ENCODE measurements at regions not wholly inside any gene's neighbourhood (a gene's known extent, or its start where the extent isn't known, plus 50 kb on each side); places are given as distances from the start of the nearest gene placed in this dataset.

DNA sequence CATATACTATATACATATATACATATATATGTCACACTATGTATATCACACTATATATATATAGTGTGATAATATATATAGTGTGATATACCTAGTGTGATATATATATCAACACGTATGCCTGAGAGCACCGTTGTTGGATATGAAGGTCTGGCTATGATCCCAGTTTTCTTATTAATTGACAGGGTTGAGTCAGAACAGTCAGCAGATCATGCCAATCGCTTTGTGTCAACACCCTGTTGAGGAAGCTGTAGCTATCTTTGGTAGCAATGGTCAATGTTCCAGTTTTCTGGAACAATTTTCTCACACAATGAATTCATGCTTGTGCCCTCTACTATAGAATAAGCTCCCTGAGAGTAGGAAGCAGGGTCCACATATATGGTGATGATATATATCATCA, 496.0 kb upstream of the AGA start:
- H3K4me3 ChIP-seq (ENCODE audit: low read depth, low read length) = no peak overlapping the region
- no peaks in the 10 kb centered on the region for H3K27me3 ChIP-seq
- TF ChIP-seq, protein P1, sequence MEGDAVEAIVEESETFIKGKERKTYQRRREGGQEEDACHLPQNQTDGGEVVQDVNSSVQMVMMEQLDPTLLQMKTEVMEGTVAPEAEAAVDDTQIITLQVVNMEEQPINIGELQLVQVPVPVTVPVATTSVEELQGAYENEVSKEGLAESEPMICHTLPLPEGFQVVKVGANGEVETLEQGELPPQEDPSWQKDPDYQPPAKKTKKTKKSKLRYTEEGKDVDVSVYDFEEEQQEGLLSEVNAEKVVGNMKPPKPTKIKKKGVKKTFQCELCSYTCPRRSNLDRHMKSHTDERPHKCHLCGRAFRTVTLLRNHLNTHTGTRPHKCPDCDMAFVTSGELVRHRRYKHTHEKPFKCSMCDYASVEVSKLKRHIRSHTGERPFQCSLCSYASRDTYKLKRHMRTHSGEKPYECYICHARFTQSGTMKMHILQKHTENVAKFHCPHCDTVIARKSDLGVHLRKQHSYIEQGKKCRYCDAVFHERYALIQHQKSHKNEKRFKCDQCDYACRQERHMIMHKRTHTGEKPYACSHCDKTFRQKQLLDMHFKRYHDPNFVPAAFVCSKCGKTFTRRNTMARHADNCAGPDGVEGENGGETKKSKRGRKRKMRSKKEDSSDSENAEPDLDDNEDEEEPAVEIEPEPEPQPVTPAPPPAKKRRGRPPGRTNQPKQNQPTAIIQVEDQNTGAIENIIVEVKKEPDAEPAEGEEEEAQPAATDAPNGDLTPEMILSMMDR (IDR thresholded peaks at IDR 0.05; ENCODE audit: low read depth, low read length) = no peak
- no peaks in the 10 kb centered on the region for H3K4me1 ChIP-seq
- no peaks in the 10 kb centered on the region for H3K36me3 ChIP-seq
- no peaks in the 10 kb centered on the region for H3K9me3 ChIP-seq
- DNase-seq = peak; percentile 8

DNA sequence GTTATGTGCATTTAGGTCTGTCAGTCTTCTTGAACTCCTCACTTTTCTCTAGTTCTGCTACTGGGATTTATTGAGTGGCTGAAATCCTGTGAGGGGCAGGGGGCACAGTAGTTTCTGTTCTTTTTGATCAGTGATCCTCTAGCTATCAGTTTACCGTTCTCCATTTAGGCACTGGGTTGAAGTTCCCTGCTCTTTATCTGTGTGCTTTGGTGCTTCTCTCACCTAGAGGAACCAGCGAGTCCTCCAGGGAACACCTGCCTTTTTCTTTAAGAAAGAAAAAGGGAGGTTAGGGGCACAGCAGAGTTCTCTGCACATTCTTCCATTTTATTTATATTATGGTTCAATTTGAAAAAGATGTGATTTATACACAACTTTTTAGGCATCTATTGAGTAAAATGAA, 503.0 kb upstream of the AGA start:
- Histone ChIP-seq H3K27me3 (no peaks in the 10 kb centered on the region), H3K36me3 (no peaks in the 10 kb centered on the region), H3K4me3 (ENCODE audit: low read depth, low read length) (no peak overlapping the region), H3K4me1 (no peaks in the 10 kb centered on the region), H3K9me3 (no peaks in the 10 kb centered on the region)
- TF ChIP-seq, protein P1 (IDR thresholded peaks at IDR 0.05; ENCODE audit: low read depth, low read length) = no peak
- DNase-seq = no peak

DNA sequence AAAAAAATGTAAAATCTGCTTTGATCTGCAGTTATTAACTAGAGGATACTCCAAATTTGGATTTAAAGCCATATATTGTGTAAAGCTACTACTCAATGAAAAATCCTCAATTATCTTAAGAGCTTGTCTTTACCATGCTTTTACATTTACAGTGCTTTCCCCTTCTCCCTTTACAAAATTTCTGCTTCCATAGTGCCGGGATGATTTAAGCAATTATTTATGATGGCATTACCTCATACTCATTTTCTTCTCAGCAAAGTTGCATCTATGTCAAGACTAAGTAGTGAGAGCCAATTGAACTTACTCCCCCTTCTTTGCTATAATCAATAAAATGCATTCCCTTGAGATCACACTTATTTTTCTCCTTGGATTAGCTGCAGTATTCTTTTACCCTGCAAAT, 505.4 kb upstream of the AGA start:
- H3K4me1 ChIP-seq = no peaks in the 10 kb centered on the region
- H3K4me3 ChIP-seq (ENCODE audit: low read depth, low read length) = no peak overlapping the region
- H3K9me3 ChIP-seq = no peaks in the 10 kb centered on the region
- H3K36me3 ChIP-seq = no peaks in the 10 kb centered on the region
- H3K27me3 ChIP-seq = no peaks in the 10 kb centered on the region
- TF ChIP-seq, protein P1 (IDR thresholded peaks at IDR 0.05; ENCODE audit: low read depth, low read length) = no peak
- DNase-seq = no peak

DNA sequence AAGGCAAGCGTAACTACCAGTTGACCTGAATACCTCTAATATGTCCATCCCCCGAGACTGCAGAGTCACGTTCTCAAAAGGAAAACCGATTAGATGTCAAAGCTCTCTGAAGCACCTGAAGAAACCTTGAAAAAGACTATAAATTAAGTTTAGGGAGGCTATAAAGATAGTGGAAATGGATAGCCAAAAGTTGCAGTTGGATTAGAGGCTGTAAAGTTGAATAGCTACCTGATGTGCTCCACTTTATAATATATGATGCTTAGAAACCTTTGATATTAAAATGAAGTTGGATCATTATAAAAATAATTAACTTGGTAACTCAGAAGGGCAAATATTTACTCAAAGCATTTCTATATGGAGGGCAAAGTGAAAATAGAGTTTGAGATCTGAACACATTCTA, 506.6 kb upstream of the AGA start:
- Histone ChIP-seq H3K36me3 (no peaks in the 10 kb centered on the region), H3K4me3 (ENCODE audit: low read depth, low read length) (no peak overlapping the region), H3K27me3 (no peaks in the 10 kb centered on the region), H3K4me1 (no peaks in the 10 kb centered on the region), H3K9me3 (no peaks in the 10 kb centered on the region)
- no peak for DNase-seq
- TF ChIP-seq, protein P1 (IDR thresholded peaks at IDR 0.05; ENCODE audit: low read depth, low read length) = no peak

DNA sequence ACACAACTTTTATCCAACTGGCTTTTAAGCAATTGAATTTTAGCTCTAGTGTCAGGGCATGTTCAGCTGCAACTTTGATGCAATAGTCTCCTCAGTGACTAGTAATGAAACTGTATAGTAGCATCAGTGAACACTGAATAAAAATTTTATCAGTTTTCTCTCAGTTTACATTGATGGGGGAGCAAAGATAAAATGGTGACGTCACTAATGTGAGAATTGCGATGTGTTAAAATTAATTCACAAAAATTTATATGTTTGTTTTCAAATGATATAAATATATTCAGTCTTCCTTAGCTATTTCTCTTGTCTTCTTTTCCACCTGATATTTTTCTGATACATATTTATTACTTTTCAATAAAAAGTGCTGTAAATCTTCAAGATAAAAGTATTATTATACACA, 508.8 kb upstream of the AGA start:
- TF ChIP-seq, protein P1 (IDR thresholded peaks at IDR 0.05; ENCODE audit: low read depth, low read length) = no peak
- DNase-seq = no peak
- no peaks in the 10 kb centered on the region for H3K9me3 ChIP-seq
- no peaks in the 10 kb centered on the region for H3K4me1 ChIP-seq
- no peaks in the 10 kb centered on the region for H3K27me3 ChIP-seq
- no peak overlapping the region for H3K4me3 ChIP-seq (ENCODE audit: low read depth, low read length)
- no peaks in the 10 kb centered on the region for H3K36me3 ChIP-seq

DNA sequence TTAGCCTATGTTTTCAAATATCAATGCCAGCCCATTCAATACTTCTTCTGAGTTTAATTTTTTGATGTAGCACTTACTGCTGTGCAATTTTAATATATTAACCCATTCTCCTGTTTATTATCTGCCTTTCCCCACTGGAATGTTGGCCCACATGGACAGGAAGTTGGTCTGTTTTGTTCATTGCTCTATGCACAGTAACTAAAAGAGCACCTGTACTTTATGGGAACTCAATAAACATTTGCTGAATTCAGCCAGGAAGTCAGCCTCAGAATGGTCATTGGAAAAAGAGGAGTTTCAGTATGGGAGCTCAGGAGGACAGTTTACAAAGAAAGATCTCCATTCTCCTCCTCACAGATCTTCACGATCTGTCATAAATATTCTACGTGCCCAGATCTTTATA, 510.5 kb upstream of the AGA start:
- DNase-seq = no peak
- Histone ChIP-seq H3K9me3 (no peaks in the 10 kb centered on the region), H3K36me3 (no peaks in the 10 kb centered on the region)

More for the DNA sequence above, 510.5 kb upstream of the AGA start:
- Histone ChIP-seq H3K4me1 (no peaks in the 10 kb centered on the region), H3K27me3 (no peaks in the 10 kb centered on the region), H3K4me3 (ENCODE audit: low read depth, low read length) (no peak overlapping the region)
- TF ChIP-seq, protein P1 (IDR thresholded peaks at IDR 0.05; ENCODE audit: low read depth, low read length) = no peak
